ENCODE measurements at regions not wholly inside any gene's neighbourhood (a gene's known extent, or its start where the extent isn't known, plus 50 kb on each side); places are given as distances from the start of the nearest gene placed in this dataset.

- TF ChIP-seq MAX (IDR thresholded peaks at IDR 0.05): no peak
- TF ChIP-seq TAF1 (IDR thresholded peaks at IDR 0.05; ENCODE audit: low read depth): no peak
- no peak for TF ChIP-seq CEBPB (IDR thresholded peaks at IDR 0.05)
- no peak for TF ChIP-seq RAD21 (IDR thresholded peaks at IDR 0.05; ENCODE audit: low read depth)
- TF ChIP-seq CREB1 (IDR thresholded peaks at IDR 0.05; ENCODE audit: low read depth): no peak
- TF ChIP-seq FOXM1 (IDR thresholded peaks at IDR 0.05; ENCODE audit: borderline replicate concordance, low read depth): no peak
- TF ChIP-seq NFIC (IDR thresholded peaks at IDR 0.05): no peak
- TF ChIP-seq EGR1 (IDR thresholded peaks at IDR 0.05): no peak
- no peak for TF ChIP-seq TEAD4 (IDR thresholded peaks at IDR 0.05)
Measured at GRCh38 chr7:32415936-32416335, 74.2 kb downstream of the LSM5 start.

GRCh38 chr7:32415519-32415918 is 74.7 kb downstream of the LSM5 start:
- TF ChIP-seq CREB1 (IDR thresholded peaks at IDR 0.05; ENCODE audit: low read depth) (no peak), CEBPB (IDR thresholded peaks at IDR 0.05) (no peak), TCF12 (IDR thresholded peaks at IDR 0.05; ENCODE audit: low read depth) (no peak), MAX (IDR thresholded peaks at IDR 0.05) (no peak), YY1 (IDR thresholded peaks at IDR 0.05; ENCODE audit: low read depth) (no peak), FOXM1 (IDR thresholded peaks at IDR 0.05; ENCODE audit: borderline replicate concordance, low read depth) (no peak), EGR1 (IDR thresholded peaks at IDR 0.05) (no peak), TAF1 (IDR thresholded peaks at IDR 0.05; ENCODE audit: low read depth) (no peak), ZBTB7A (IDR thresholded peaks at IDR 0.05; ENCODE audit: low read depth) (no peak), TEAD4 (IDR thresholded peaks at IDR 0.05) (no peak), RAD21 (IDR thresholded peaks at IDR 0.05; ENCODE audit: low read depth) (no peak)
- TF ChIP-seq, protein P1, sequence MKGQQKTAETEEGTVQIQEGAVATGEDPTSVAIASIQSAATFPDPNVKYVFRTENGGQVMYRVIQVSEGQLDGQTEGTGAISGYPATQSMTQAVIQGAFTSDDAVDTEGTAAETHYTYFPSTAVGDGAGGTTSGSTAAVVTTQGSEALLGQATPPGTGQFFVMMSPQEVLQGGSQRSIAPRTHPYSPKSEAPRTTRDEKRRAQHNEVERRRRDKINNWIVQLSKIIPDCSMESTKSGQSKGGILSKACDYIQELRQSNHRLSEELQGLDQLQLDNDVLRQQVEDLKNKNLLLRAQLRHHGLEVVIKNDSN (IDR thresholded peaks at IDR 0.05): no peak

- TF ChIP-seq YY1 (IDR thresholded peaks at IDR 0.05; ENCODE audit: low read depth) (no peak), TCF12 (IDR thresholded peaks at IDR 0.05; ENCODE audit: low read depth) (no peak), CEBPB (IDR thresholded peaks at IDR 0.05) (no peak), RAD21 (IDR thresholded peaks at IDR 0.05; ENCODE audit: low read depth) (no peak), MAX (IDR thresholded peaks at IDR 0.05) (no peak), ZBTB7A (IDR thresholded peaks at IDR 0.05; ENCODE audit: low read depth) (no peak)
- TF ChIP-seq, protein P1 (IDR thresholded peaks at IDR 0.05): no peak
Measured at GRCh38 chr7:32412471-32412870, 77.7 kb downstream of the LSM5 start.

GRCh38 chr7:32410545-32410944 is 79.6 kb downstream of the LSM5 start:
- TF ChIP-seq CEBPB (IDR thresholded peaks at IDR 0.05): no peak
- no peak for TF ChIP-seq RAD21 (IDR thresholded peaks at IDR 0.05; ENCODE audit: low read depth)
- no peak for TF ChIP-seq MAX (IDR thresholded peaks at IDR 0.05)
- no peak for TF ChIP-seq EGR1 (IDR thresholded peaks at IDR 0.05)
- no peak for TF ChIP-seq ZBTB7A (IDR thresholded peaks at IDR 0.05; ENCODE audit: low read depth)
- TF ChIP-seq REST (IDR thresholded peaks at IDR 0.05; ENCODE audit: low read depth): no peak
- TF ChIP-seq EP300 (IDR thresholded peaks at IDR 0.05; ENCODE audit: borderline replicate concordance): no peak
- no peak for TF ChIP-seq CREB1 (IDR thresholded peaks at IDR 0.05; ENCODE audit: low read depth)
- TF ChIP-seq TCF12 (IDR thresholded peaks at IDR 0.05; ENCODE audit: low read depth): no peak
- TF ChIP-seq NFIC (IDR thresholded peaks at IDR 0.05): no peak
- TF ChIP-seq FOXM1 (IDR thresholded peaks at IDR 0.05; ENCODE audit: borderline replicate concordance, low read depth): no peak
- TF ChIP-seq TAF1 (IDR thresholded peaks at IDR 0.05; ENCODE audit: low read depth): no peak
- no peak for TF ChIP-seq TEAD4 (IDR thresholded peaks at IDR 0.05)
- no peak for TF ChIP-seq YY1 (IDR thresholded peaks at IDR 0.05; ENCODE audit: low read depth)
- TF ChIP-seq, protein P1 (IDR thresholded peaks at IDR 0.05): no peak

GRCh38 chr7:32406386-32406785 is 83.8 kb downstream of the LSM5 start:
- TF ChIP-seq, protein P1 (IDR thresholded peaks at IDR 0.05): no peak
- TF ChIP-seq EP300 (IDR thresholded peaks at IDR 0.05; ENCODE audit: borderline replicate concordance): no peak
- no peak for TF ChIP-seq CREB1 (IDR thresholded peaks at IDR 0.05; ENCODE audit: low read depth)
- no peak for TF ChIP-seq YY1 (IDR thresholded peaks at IDR 0.05; ENCODE audit: low read depth)
- TF ChIP-seq RAD21 (IDR thresholded peaks at IDR 0.05; ENCODE audit: low read depth): no peak

DNA sequence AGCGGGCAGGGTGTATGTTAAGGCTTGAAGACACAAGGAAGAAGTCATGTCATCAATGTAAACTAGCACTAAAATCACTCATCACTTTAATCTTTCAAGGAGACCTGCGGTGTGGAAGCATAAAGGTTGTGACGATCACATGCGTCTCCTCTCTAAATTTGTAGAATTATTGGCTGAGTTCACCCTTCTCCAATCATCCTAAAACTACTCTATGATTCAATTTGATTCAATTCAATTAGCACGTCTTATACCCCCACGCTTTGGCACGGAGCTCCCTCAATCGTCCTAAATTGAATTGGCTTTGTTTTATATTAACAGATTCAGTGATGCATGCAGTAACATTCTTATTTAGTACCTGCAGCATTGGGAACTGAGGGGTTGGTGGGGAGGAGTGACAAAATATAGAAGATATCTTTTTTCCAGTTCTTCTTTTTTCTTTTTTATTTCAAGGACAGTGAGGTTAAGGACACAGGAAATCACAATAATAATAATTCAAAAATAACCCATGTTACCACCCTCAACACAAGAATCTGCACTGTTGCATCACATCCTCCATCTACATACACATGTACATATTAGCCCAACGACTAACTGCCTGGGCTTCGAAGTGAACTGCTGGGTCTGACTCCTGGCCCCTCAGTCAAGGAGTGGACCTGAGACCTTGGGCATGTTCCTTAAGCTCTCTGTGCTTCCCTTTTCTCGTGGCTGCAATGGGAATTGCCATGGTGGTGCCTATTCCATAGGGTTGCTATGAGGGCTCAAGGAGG is 86.5 kb downstream of the LSM5 start:
- TF ChIP-seq, protein P1 (IDR thresholded peaks at IDR 0.05): no peak
- TF ChIP-seq NFIC (IDR thresholded peaks at IDR 0.05): no peak

Data from Ishikawa (cell line).